ENCODE measurements at regions not wholly inside any gene's neighbourhood (a gene's known extent, or its start where the extent isn't known, plus 50 kb on each side); places are given as distances from the start of the nearest gene placed in this dataset.

DNA sequence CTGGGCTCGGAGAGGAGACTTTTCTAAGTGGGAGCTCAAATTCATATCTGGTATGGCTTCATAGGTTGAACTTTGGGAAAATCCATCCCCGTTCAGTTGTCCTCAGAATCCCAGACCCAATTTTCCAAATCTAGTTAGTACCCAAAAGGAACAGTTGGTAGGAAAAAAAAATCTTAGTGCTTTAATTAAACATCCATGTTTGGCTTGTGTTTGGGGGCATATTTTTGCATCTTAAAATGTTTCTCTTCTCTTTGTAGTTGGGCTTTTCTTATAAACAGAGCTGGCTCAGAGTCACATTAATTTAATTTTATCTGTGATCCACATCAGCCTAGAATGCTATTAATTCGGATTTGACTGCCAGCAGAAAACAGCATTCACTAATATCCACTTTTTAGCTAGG lies 165.9 kb downstream of the BUB3 start:
- TF ChIP-seq, protein P1, sequence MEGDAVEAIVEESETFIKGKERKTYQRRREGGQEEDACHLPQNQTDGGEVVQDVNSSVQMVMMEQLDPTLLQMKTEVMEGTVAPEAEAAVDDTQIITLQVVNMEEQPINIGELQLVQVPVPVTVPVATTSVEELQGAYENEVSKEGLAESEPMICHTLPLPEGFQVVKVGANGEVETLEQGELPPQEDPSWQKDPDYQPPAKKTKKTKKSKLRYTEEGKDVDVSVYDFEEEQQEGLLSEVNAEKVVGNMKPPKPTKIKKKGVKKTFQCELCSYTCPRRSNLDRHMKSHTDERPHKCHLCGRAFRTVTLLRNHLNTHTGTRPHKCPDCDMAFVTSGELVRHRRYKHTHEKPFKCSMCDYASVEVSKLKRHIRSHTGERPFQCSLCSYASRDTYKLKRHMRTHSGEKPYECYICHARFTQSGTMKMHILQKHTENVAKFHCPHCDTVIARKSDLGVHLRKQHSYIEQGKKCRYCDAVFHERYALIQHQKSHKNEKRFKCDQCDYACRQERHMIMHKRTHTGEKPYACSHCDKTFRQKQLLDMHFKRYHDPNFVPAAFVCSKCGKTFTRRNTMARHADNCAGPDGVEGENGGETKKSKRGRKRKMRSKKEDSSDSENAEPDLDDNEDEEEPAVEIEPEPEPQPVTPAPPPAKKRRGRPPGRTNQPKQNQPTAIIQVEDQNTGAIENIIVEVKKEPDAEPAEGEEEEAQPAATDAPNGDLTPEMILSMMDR (IDR thresholded peaks at IDR 0.05; ENCODE audit: control insufficient read depth, insufficient read depth, low read depth, low read length, missing control alignments): no peak
- no peak for DNase-seq (ENCODE audit: low read depth)
- no peak overlapping the region for H3K4me3 ChIP-seq (ENCODE audit: control insufficient read depth, low read depth, low read length)

- no peak for DNase-seq (ENCODE audit: low read depth)
- TF ChIP-seq, protein P1 (IDR thresholded peaks at IDR 0.05; ENCODE audit: control insufficient read depth, insufficient read depth, low read depth, low read length, missing control alignments): no peak
- H3K4me3 ChIP-seq (ENCODE audit: control insufficient read depth, low read depth, low read length): no peak overlapping the region
These were observed 169.7 kb downstream of the BUB3 start for GRCh38 chr10:123323884-123324283.

DNA sequence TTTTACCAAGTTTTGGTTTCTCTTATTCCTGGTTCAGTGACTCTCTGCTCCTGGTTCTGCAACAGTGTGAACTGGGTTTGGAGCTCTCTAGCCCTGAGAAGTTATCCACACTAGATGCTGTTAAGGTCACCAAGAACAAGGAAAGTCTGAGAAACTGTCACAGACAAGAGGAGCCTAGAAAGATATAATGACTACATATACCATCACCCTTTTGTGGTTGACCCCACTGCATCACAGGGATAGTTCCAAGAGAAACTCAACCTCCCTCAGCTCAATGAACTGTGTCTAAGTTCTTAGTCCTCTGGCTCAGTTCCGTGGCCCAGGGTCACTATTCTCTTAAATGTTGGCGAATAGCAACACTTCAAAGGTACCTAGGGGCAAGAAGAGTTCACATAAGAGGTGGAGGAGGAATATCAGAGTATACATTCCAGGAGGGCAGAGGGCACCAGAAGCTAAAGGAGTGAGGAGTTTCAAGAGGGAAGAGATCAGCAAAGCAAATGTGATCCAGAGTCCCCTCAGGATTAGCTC lies 171.5 kb downstream of the BUB3 start:
- no peak for DNase-seq (ENCODE audit: low read depth)
- TF ChIP-seq, protein P1 (IDR thresholded peaks at IDR 0.05; ENCODE audit: control insufficient read depth, insufficient read depth, low read depth, low read length, missing control alignments): no peak

GRCh38 chr10:123326674-123327073 lies 172.5 kb downstream of the BUB3 start:
- no peak for DNase-seq (ENCODE audit: low read depth)
- TF ChIP-seq, protein P1 (IDR thresholded peaks at IDR 0.05; ENCODE audit: control insufficient read depth, insufficient read depth, low read depth, low read length, missing control alignments): no peak
- no peak overlapping the region for H3K4me3 ChIP-seq (ENCODE audit: control insufficient read depth, low read depth, low read length)

More for the DNA sequence above, 171.5 kb downstream of the BUB3 start:
- no peak overlapping the region for H3K4me3 ChIP-seq (ENCODE audit: control insufficient read depth, low read depth, low read length)

DNA sequence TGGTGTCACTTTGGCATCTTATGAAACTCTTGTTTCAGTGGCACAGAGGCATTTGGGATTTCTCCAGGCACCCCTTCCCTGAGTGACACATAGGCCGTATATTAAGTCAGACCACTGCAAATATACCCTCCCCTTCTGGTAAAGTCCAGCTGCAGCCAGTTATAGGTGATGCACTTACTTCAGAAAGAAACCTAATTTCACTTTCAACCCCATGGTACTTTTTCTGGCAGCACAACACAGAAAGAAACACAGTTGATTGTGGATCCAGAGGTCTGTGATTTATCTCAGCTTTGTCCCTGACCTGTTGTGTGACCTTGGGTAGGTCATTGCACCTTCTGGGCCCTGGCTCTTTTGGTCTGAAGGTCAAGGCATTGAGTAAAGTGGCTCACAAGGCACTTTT lies 173.2 kb downstream of the BUB3 start:
- TF ChIP-seq, protein P1 (IDR thresholded peaks at IDR 0.05; ENCODE audit: control insufficient read depth, insufficient read depth, low read depth, low read length, missing control alignments): no peak
- H3K4me3 ChIP-seq (ENCODE audit: control insufficient read depth, low read depth, low read length): no peak overlapping the region
- no peak for DNase-seq (ENCODE audit: low read depth)

GRCh38 chr10:123327896-123328295 lies 173.7 kb downstream of the BUB3 start:
- TF ChIP-seq, protein P1 (IDR thresholded peaks at IDR 0.05; ENCODE audit: control insufficient read depth, insufficient read depth, low read depth, low read length, missing control alignments): no peak
- DNase-seq (ENCODE audit: low read depth): no peak
- no peak overlapping the region for H3K4me3 ChIP-seq (ENCODE audit: control insufficient read depth, low read depth, low read length)

DNA sequence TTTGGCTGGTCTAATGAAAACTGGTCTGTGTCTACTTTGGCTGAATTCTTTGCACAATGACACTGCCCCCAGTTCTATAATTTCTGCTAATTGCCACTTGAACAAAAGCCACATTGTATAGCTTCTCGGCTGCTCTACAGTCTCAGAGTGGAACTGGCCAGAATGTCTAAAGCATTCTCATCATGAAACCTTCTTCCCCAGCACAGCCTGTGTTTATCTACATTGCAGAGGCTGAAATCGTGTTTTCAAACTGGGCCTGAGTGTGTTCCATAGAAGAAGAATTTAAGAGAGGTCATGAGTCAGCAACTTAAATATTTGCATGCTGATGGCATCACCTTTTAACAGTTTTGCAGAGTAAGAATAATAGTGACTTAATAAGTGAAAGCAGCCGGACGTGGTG lies 177.2 kb downstream of the BUB3 start:
- no peak overlapping the region for H3K4me3 ChIP-seq (ENCODE audit: control insufficient read depth, low read depth, low read length)
- TF ChIP-seq, protein P1 (IDR thresholded peaks at IDR 0.05; ENCODE audit: control insufficient read depth, insufficient read depth, low read depth, low read length, missing control alignments): no peak
- no peak for DNase-seq (ENCODE audit: low read depth)
